CD1c-positive myeloid dendritic cell (primary cell): ENCODE measurements at regions not wholly inside any gene's neighbourhood (a gene's known extent, or its start where the extent isn't known, plus 50 kb on each side); places are given as distances from the start of the nearest gene placed in this dataset.

Experiments
- DNase-seq: peaks from one replicate; pipeline ENCODE4 v3.0.0-alpha.2; 2016; ENCODE audit errors: extremely low spot score

- DNase-seq, result no peak
These were observed 516.8 kb downstream of the CFAP47 start for GRCh38 chrX:36436361-36436760.

- no peak for DNase-seq
These were observed 523.5 kb downstream of the CFAP47 start for GRCh38 chrX:36443007-36443406.

DNA sequence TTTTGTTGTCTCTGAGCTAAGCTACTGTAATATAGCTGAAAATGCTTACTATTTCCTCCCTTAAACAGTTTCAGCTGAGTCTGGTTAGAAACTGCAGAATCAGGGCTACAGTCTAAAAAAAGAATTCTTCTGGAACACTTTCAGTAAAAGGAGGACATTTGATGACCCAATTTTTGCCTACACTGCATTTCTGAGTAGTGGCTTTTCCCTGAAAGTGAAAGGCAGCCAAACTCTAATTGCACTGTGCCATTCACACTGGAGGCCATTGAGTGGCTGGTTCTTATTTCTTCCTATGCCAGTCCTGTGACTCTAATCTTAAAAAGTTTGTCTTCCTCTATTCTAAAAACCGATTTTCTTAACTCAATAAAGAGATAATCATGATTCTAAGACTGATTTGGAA is 526.0 kb downstream of the CFAP47 start:
- no peak for DNase-seq

DNA sequence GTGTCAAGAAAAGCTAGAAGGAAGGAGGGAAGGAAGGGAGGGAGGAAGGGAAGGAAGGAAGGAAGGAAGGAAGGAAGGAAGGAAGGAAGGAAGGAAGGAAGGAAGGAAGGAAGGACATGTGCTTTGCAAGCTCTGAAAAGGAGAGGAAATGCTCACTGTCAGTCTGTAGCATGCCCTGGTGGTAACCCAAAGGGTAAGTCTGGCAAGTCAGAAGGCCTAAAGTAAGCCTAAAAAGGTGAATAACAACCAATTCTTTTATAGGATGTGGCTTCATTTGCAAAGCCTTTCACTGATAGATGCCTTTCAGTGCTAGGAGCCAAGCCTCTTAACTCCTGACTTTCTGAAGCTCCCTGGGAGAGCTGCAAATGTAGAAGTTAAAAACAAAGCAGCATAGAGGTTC is 542.6 kb downstream of the CFAP47 start:
- no peak for DNase-seq

DNA sequence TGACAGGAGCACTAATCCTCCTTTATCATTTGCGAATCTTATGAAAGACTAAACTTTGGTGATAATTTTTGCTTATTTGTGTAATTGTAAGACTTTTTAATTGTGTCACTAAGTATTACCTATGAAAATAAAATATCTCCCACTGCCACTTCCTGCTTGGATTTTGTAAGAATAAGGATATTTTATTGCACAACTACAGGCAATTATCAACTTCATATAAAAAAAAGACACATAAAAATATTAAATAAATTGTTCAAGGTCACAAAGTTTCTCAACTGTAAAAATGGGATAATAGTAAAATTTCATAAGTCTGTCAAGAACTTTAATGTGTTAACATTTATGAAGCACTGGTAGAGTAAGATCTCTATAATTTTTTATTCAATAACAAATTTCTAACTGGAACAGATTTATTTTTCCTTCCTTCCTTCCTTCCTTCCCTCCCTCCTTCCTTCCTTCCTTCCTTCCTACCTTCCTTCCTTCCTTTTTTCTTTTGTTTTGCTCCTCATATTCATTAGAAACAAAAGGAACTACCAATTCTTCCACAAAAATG is 527.6 kb upstream of the FAM47C start:
- no peak for DNase-seq

DNA sequence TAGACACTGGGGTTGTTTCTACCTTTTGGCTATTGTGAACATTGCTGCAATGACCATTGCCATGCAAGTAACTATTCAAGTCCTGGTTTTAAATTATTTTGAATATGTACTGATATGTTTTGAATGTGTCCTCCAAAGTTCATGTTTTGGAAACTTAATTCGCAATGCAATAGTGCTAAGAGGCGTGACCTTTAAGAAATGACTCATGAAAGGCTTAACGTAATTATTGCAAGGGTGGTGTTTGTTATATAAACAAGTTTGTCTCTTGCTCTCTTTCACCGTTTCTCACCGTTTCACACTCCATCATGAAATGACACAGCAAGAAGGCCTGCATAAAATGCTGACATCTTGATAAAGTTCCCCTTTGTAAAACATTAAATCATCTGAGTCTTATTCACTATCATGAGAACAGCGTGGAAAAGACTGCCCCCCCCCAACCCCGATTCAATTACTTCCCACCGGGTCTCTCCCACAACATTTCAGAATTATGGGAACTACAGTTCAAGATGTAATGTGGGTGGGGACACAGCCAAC is 506.9 kb upstream of the FAM47C start:
- no peak for DNase-seq

DNA sequence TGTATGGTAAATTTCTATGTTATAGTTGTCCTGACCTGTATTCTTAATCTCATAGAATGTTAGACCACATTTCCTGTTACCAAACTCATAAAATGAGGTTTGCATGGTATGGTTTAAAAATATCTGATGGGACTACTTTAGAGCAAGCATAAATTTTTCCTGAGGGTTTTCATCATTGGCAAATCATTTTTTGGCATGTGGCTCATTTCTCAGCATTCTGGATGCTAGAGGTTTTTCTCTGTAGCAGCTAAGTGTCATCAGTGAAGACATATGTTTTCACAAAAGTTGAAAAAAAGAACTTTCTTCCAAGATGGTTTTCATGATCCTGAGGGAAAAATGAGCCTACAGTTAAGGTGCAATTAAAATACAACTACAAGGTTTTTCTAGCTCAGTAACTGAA is 503.5 kb upstream of the FAM47C start:
- no peak for DNase-seq

DNA sequence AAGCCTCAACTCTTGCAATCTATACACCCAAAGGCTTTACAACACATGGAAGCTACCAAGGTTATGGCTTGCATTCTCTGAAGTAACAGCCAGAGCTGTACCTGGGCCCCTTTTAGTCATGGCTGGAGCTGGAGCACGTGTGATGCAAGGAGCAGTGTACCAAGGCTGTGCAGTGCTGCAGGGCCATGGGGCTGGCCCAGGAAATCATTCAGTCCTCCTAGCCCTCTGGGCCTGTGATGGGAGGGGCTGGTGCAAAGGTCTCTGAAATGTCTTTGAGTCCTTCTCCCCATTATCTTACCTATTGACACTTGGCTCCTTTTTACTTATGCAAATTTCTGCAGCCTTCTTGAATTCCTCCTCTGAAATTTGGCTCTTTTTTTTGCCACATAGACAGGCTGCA is 500.1 kb upstream of the FAM47C start:
- DNase-seq, result no peak

DNA sequence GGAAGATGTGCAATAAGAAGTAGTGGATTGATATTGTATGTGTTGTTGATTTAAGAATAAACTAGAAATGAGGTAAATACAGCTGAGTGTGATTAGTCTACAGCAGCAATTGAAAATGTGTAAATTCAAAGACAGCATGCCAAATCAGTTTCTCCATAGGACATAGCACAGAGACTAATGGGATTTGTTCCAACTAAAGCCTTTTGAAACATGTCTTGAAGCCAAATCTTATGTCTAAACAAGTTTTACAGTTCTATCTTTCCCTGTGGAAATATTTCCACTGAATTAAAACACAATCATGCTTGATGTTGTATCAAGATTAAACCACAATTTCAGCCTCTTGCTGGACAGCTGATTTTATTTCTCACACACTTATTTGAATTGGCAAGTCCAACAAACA is 497.4 kb upstream of the FAM47C start:
- DNase-seq, result no peak

DNA sequence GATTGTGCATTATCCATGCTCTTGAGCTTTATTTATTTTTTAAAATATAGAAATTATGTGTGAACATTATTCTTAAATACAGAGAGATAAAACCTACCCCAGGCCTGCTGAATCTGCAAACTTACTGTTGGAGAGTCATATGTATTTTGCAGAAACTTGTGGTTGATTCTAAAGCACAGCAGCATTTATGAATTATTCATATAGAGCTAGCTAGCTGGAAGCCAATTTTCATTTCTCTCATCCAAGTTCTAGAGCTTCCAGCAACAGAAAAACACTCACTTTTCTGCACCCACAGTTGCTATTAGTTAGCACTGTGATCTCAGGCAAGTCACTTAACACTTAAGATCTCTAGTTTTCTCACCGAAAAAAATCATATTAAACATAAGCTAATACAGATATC is 479.5 kb upstream of the FAM47C start:
- DNase-seq, result no peak

GRCh38 chrX:36534900-36535299 is 473.3 kb upstream of the FAM47C start:
- DNase-seq, result no peak

GRCh38 chrX:36543499-36543898 is 464.7 kb upstream of the FAM47C start:
- no peak for DNase-seq

- DNase-seq, result no peak
These were observed 445.2 kb upstream of the FAM47C start for GRCh38 chrX:36562986-36563385.

- DNase-seq, result no peak
These were observed 439.2 kb upstream of the FAM47C start for GRCh38 chrX:36568946-36569345.

DNA sequence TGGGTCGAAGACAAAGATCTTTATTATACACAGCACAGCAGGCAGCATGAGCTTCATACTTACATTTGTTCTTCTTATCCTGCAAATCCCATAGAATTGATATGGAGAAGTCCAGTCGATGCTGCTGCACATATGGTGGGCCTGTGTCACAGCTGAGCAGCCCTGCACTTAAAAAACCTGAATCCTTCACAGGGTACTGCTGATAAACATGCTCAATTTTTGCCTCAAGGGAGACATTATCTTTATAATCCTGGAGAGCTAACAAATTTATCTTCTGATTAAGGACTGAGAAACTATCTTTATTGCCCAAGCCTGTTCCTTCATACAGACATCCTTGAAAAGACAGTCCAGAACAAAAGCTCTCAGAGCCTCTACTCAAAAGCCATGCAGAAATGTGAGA is 434.4 kb upstream of the FAM47C start:
- no peak for DNase-seq

DNA sequence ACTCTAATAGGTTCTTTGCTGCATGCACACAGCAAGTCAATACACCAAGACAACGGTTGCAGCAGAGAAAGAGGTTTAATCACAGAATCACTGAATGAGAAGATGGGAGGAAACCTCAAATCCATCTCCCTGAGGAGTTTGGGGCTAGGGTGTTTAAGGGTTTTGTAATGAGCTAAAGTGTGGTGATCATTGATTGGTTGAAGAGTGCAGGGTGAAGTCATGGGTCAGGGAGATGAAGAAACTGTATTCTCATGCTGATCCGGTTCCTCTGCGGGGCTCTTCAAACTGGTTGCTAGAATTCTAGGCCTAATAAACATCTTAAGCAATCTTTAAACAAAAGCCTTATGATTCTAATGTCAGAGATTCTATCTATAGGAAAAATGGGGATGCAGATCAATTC is 432.5 kb upstream of the FAM47C start:
- DNase-seq, result no peak

DNA sequence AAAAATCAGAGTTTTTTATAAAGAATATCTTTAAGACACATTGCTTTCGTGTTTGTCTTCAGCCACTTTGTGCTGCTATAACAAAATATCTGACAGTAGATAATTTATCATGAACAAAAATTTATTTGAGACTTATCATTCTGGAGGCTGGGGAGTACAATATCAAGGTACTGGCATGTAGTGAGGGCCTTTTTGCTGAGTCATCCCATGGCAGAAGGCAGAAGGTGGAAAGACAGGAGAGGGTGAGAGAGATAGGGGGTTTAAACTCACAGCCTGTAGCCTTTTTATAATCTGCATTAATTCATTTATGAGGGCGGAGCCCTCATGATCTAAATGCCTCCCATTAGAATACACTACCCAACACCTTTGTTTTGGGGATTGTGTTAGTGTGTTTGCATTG is 431.2 kb upstream of the FAM47C start:
- DNase-seq, result no peak

DNA sequence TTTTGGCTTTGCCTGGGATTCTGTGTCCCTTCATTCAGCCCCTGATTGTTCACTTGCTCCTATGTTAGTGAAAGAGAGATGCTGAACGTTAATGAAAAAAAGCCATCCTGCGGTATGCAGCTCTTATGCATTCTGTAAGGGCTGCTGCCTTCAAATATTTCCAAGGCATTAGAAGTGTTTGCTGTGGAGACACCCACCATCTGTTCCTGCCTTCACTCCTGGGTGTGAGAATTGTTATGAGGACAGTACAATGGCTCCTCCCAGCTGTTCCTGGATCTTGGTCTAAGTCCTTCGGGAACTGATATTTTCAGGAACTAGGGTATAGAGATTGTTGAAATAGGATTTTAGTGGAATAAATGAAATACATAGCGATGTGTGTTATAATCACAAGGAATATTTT is 427.1 kb upstream of the FAM47C start:
- no peak for DNase-seq

DNA sequence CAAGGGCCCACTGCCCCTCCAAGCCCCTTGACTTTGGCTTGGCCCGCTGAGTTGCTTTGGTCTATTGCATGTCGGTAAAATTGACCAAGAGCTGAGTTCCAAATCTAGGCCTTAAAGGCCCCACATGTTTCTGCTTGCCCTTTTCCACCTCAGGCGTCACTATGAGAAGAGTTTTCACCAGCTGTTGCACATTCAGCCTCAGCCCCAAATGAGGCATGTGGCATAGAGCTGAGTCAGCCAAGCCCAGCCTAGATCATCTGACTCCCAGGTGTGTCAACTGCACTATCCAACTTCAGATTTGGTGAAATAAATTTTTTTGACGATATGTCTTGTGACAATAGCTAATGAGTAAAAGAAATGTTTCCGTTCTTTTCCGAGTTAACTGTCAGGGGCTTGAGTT is 424.5 kb upstream of the FAM47C start:
- no peak for DNase-seq

DNA sequence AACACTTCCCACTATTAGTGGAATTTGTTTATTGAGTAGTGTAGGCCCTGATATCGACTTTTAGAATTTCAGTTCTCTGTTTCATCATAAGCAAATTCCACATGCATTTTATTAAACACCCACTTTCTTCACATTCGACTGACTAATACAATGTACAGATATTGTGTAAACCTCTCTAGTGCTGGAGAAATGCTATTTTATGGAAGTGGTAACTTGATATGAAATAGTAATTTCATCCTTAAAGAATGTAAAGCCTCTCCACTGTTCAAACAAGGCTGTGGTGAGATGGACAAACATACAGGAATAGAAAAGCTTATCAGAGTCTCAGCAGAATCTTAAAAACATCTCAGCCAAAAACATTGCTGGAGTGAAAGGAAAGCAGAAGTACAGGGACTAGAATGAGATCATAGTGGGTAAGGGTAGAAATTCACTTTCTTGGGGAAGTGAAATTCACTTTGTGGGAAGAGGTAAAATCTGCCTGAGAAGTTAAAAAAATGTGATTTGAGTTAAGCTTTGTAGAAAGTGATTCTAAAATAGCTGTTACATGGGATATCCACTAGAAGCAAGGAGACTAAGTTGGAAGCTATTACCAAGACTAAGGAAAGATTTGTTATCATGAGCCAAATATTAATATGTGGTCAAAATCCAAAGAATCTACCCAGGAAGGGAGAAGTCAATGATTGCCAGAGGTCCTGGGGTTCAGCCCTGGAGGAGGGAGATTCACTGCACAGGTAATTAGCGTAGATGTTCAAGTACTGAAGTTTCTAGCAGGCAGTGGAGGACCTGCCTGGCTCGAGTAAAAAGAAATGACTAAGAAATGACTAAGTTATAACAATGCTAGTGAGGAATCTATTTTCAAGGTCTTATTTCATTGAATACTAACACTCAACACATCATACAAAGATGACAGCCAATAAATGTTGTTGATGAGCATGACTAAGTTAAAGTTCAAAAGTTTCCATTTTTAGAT is 398.3 kb upstream of the FAM47C start:
- no peak for DNase-seq

- DNase-seq, result no peak
These were observed 381.3 kb upstream of the FAM47C start for GRCh38 chrX:36626898-36627297.

DNA sequence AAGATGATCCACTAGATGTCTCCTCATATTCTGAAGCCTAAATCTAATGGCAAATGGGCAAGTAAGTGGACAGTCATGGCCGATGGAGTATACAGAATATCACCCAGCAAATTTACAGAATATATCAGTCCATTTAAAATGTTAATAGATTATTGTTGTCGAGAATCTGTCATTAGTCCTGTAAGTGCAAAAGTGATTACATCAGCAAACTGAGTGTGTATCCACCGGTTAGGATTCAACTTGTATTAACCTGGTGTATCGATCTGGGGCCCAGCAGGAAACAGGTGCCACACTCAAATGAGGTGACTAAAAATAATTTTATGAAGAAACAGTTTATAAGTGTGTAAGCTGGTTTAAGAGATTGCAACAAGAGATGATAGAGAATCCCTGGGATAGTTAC is 367.9 kb upstream of the FAM47C start:
- DNase-seq, result no peak

- DNase-seq, result no peak
These were observed 366.1 kb upstream of the FAM47C start for GRCh38 chrX:36642052-36642451.
